ENCODE measurements at regions not wholly inside any gene's neighbourhood (a gene's known extent, or its start where the extent isn't known, plus 50 kb on each side); places are given as distances from the start of the nearest gene placed in this dataset.

DNA sequence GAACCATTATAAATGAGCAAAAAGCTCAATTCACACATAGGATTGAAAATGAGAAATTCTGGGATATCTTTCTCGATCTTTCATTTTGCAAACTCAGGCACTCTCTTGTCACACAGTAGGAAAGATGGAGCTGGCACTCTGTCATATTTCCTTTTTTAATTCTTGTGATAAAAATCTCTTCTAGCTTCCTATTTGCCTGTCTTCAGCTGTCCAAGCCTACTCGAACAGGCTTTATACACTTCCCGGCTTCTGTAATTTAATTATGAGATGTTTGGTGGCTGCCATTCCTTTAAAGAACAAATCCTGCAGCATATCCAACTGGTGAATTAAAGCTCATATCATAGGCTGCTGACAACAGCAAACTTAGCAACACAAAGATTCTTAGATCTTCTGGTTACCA, 1484.3 kb upstream of the PIK3C3 start:
- Histone ChIP-seq H3K36me3 (ENCODE audit: control insufficient read depth, insufficient read depth, low read length) (no peaks in the 10 kb centered on the region), H3K27me3 (replicated peaks; ENCODE audit: control insufficient read depth, insufficient read depth, low read length) (no peaks in the 10 kb centered on the region), H3K4me3 (replicated peaks; ENCODE audit: low read depth, low read length) (no peak overlapping the region)
- TF ChIP-seq, protein P1, sequence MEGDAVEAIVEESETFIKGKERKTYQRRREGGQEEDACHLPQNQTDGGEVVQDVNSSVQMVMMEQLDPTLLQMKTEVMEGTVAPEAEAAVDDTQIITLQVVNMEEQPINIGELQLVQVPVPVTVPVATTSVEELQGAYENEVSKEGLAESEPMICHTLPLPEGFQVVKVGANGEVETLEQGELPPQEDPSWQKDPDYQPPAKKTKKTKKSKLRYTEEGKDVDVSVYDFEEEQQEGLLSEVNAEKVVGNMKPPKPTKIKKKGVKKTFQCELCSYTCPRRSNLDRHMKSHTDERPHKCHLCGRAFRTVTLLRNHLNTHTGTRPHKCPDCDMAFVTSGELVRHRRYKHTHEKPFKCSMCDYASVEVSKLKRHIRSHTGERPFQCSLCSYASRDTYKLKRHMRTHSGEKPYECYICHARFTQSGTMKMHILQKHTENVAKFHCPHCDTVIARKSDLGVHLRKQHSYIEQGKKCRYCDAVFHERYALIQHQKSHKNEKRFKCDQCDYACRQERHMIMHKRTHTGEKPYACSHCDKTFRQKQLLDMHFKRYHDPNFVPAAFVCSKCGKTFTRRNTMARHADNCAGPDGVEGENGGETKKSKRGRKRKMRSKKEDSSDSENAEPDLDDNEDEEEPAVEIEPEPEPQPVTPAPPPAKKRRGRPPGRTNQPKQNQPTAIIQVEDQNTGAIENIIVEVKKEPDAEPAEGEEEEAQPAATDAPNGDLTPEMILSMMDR (IDR thresholded peaks at IDR 0.05; ENCODE audit: insufficient read depth, low read length, poor library complexity, severe bottlenecking) = no peak
- no peak for DNase-seq (ENCODE audit: extremely low read depth, insufficient read length)

DNA sequence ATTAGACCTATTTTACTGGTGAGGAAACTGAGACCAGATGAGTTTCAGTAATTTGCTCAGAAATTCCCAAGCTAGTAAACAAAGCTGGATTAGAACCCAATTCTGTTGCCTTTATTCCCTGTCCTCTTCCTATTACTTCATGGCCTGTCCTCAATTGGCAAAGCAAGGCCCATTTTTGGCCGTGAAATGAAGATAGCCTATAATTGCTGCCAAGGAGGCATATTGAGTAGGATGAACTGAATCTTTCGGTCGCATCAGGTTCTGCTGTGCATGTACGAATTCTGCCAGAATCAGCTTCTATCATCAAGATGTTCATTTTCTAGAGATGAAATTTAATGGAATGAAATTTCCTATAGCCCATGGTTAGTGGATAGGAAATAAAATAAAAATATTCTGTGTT, 1485.2 kb upstream of the PIK3C3 start:
- TF ChIP-seq, protein P1 (IDR thresholded peaks at IDR 0.05; ENCODE audit: insufficient read depth, low read length, poor library complexity, severe bottlenecking) = no peak

DNA sequence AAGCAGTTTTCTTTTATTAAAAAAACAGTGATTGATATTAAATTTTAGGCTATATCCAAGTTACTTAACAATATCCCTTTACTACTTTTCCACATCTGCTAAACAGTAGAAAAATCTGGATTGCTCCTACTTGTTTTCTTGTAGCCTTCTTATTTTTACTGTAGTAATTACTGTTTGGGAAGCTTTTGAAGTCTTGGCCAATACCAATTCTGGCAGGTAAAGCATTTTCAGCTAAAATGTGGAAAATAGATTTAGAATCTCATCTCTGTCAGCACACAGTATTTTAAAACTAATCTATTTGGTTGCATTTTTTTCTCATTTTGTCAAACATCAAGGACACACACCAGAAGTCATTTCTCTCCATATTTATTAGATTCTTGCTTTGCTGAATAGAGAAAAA, 1485.7 kb upstream of the PIK3C3 start:
- TF ChIP-seq, protein P1 (IDR thresholded peaks at IDR 0.05; ENCODE audit: insufficient read depth, low read length, poor library complexity, severe bottlenecking) = no peak
- no peak overlapping the region for H3K4me3 ChIP-seq (replicated peaks; ENCODE audit: low read depth, low read length)
- no peaks in the 10 kb centered on the region for H3K36me3 ChIP-seq (ENCODE audit: control insufficient read depth, insufficient read depth, low read length)
- H3K27me3 ChIP-seq (replicated peaks; ENCODE audit: control insufficient read depth, insufficient read depth, low read length) = no peaks in the 10 kb centered on the region
- no peak for DNase-seq (ENCODE audit: extremely low read depth, insufficient read length)

More for the DNA sequence above, 1485.2 kb upstream of the PIK3C3 start:
- DNase-seq (ENCODE audit: extremely low read depth, insufficient read length) = no peak
- H3K4me3 ChIP-seq (replicated peaks; ENCODE audit: low read depth, low read length) = no peak overlapping the region
- no peaks in the 10 kb centered on the region for H3K27me3 ChIP-seq (replicated peaks; ENCODE audit: control insufficient read depth, insufficient read depth, low read length)
- H3K36me3 ChIP-seq (ENCODE audit: control insufficient read depth, insufficient read depth, low read length) = no peaks in the 10 kb centered on the region

DNA sequence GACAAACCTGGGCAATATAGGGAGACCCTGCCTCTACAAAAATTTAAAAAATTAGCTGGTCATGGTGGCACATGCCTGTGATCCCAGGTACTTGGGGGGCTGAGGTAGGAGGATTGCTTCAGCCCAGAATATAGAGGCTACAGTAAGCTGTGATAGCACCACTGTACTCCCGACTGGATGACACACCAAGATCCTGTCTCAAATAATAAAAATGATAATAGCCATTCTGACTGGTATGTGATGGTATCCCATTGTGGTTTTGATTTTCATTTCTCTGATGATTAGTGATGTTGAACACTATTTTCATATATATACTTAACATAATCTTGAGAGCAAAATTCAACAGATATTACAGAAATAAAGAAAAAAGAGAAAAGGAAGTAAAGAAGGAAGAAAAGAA, 1491.0 kb upstream of the PIK3C3 start:
- Histone ChIP-seq H3K4me3 (replicated peaks; ENCODE audit: low read depth, low read length) (no peak overlapping the region), H3K36me3 (ENCODE audit: control insufficient read depth, insufficient read depth, low read length) (no peaks in the 10 kb centered on the region), H3K27me3 (replicated peaks; ENCODE audit: control insufficient read depth, insufficient read depth, low read length) (no peaks in the 10 kb centered on the region)
- TF ChIP-seq, protein P1 (IDR thresholded peaks at IDR 0.05; ENCODE audit: insufficient read depth, low read length, poor library complexity, severe bottlenecking) = no peak
- no peak for DNase-seq (ENCODE audit: extremely low read depth, insufficient read length)

DNA sequence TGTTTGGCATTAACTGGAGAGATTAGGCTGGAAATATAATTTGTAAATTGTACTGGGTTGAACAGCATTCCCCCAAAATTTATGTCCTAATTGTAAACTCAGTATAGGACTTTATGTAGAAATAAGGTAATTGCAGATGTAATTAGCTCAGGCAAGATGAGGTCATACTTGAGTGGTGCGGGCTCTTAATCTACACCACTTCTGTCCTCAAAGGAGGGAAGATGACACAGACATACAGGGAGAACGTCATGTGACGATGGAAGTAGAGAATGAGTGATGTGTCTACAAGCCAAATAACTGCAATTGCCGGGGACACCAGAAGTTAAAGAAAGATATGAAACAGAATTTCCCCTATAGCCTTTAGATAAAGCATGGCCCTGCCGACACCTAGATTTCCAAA, 1501.1 kb upstream of the PIK3C3 start:
- no peak for DNase-seq (ENCODE audit: extremely low read depth, insufficient read length)

More for the DNA sequence above, 1501.1 kb upstream of the PIK3C3 start:
- TF ChIP-seq, protein P1 (IDR thresholded peaks at IDR 0.05; ENCODE audit: insufficient read depth, low read length, poor library complexity, severe bottlenecking) = no peak
- no peaks in the 10 kb centered on the region for H3K27me3 ChIP-seq (replicated peaks; ENCODE audit: control insufficient read depth, insufficient read depth, low read length)
- no peak overlapping the region for H3K4me3 ChIP-seq (replicated peaks; ENCODE audit: low read depth, low read length)
- H3K36me3 ChIP-seq (ENCODE audit: control insufficient read depth, insufficient read depth, low read length) = no peaks in the 10 kb centered on the region

Measured in GM06990 (cell line).